ENCODE measurements at regions not wholly inside any gene's neighbourhood (a gene's known extent, or its start where the extent isn't known, plus 50 kb on each side); places are given as distances from the start of the nearest gene placed in this dataset.

GRCh38 chr6:169321546-169321945 is 67.9 kb upstream of the THBS2 start:
- no peak for TF ChIP-seq CTCF (IDR thresholded peaks at IDR 0.05)
- DNase-seq: no peak
- Mint-ChIP-seq H3K27ac (no peak overlapping the region), H3K27me3 (ENCODE audit: low read depth, poor library complexity) (peaks cover 3% of the 10 kb centered on the region), H3K4me1 (no peaks in the 10 kb centered on the region), H3K9me3 (no peaks in the 10 kb centered on the region), H3K4me3 (no peak overlapping the region), H3K36me3 (ENCODE audit: low read depth) (no peaks in the 10 kb centered on the region)

GRCh38 chr6:169320013-169320412 is 66.4 kb upstream of the THBS2 start:
- H3K9me3 Mint-ChIP-seq: no peaks in the 10 kb centered on the region
- no peaks in the 10 kb centered on the region for H3K36me3 Mint-ChIP-seq (ENCODE audit: low read depth)
- no peak overlapping the region for H3K27ac Mint-ChIP-seq
- no peak overlapping the region for H3K4me3 Mint-ChIP-seq
- no peaks in the 10 kb centered on the region for H3K27me3 Mint-ChIP-seq (ENCODE audit: low read depth, poor library complexity)
- DNase-seq: no peak
- TF ChIP-seq CTCF (IDR thresholded peaks at IDR 0.05): no peak
- H3K4me1 Mint-ChIP-seq: no peaks in the 10 kb centered on the region

GRCh38 chr6:169317441-169318202 is 64.0 kb upstream of the THBS2 start:
- H3K4me3 Mint-ChIP-seq: no peak overlapping the region
- no peaks in the 10 kb centered on the region for H3K27me3 Mint-ChIP-seq (ENCODE audit: low read depth, poor library complexity)
- H3K4me1 Mint-ChIP-seq: no peaks in the 10 kb centered on the region
- no peaks in the 10 kb centered on the region for H3K9me3 Mint-ChIP-seq
- DNase-seq: no peak
- no peak overlapping the region for H3K27ac Mint-ChIP-seq
- no peaks in the 10 kb centered on the region for H3K36me3 Mint-ChIP-seq (ENCODE audit: low read depth)
- TF ChIP-seq CTCF (IDR thresholded peaks at IDR 0.05): no peak

GRCh38 chr6:169316651-169317050 is 63.0 kb upstream of the THBS2 start:
- no peaks in the 10 kb centered on the region for H3K27me3 Mint-ChIP-seq (ENCODE audit: low read depth, poor library complexity)
- TF ChIP-seq CTCF (IDR thresholded peaks at IDR 0.05): no peak
- no peak overlapping the region for H3K4me3 Mint-ChIP-seq
- no peaks in the 10 kb centered on the region for H3K9me3 Mint-ChIP-seq
- H3K36me3 Mint-ChIP-seq (ENCODE audit: low read depth): no peaks in the 10 kb centered on the region
- H3K4me1 Mint-ChIP-seq: no peaks in the 10 kb centered on the region
- DNase-seq: no peak
- no peak overlapping the region for H3K27ac Mint-ChIP-seq

GRCh38 chr6:169315830-169316614 is 62.4 kb upstream of the THBS2 start:
- no peaks in the 10 kb centered on the region for H3K9me3 Mint-ChIP-seq
- TF ChIP-seq CTCF (IDR thresholded peaks at IDR 0.05): no peak

More at GRCh38 chr6:169315830-169316614, 62.4 kb upstream of the THBS2 start:
- Mint-ChIP-seq H3K27me3 (ENCODE audit: low read depth, poor library complexity) (no peaks in the 10 kb centered on the region), H3K27ac (no peak overlapping the region), H3K4me1 (no peaks in the 10 kb centered on the region), H3K36me3 (ENCODE audit: low read depth) (no peaks in the 10 kb centered on the region), H3K4me3 (no peak overlapping the region)
- DNase-seq: no peak
